ENCODE measurements at regions not wholly inside any gene's neighbourhood (a gene's known extent, or its start where the extent isn't known, plus 50 kb on each side); places are given as distances from the start of the nearest gene placed in this dataset.
"Not testable (repeated sequence)": the region's sequence is repeated elsewhere in the genome, so short reads cannot be mapped to it uniquely, and the experiment has no call there.

DNA sequence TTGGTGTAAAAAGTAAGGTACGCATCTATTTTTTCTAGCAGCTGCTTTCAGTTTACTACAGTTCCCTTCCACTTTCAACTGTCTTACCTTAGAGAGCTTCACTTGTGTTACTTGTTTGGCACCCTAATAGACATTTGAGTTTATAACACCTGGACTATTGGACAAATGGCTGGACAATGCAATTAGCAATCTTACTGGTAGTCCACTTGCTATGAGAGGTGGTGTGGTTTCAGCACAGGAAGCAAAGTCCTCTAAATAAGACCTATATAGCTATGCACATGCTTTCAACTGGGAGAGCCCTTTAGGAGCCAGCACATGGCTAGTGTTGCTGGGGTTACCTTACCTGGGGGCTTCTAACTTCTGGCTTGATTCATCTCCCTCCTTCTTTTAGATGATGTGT, 119.6 kb upstream of the RANBP3L start:
- DNase-seq (ENCODE audit: insufficient read length, low spot score) (no peak), FAIRE-seq (no peak)

- DNase-seq (ENCODE audit: insufficient read length, low spot score), result no peak
- FAIRE-seq, result no peak
Observed at GRCh38 chr5:36422952-36423351, 121.2 kb upstream of the RANBP3L start.

- no peak for FAIRE-seq
- no peak for DNase-seq (ENCODE audit: insufficient read length, low spot score)
Observed at GRCh38 chr5:36423578-36424307, 122.0 kb upstream of the RANBP3L start.

- FAIRE-seq, result not testable (repeated sequence)
Observed at GRCh38 chr5:36426070-36426469, 124.4 kb upstream of the RANBP3L start.

DNA sequence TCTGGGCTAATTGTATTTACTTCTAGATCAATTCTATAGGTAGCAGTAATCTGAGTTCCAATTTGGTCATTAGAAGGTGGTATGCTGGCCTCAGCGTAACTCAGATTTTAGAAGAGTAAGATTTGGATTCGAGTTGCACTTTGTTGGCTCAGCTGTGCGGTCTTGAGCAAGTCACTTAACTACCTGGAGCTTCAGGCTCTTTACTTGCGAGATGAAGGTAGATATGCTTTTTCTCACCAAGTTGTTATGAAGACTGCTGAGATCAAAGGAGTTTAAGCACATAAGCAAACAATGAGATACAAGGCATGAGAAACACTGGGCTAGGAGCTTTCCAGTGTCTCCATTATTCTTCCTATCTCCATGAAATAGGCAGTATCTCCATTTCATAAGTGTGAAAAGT, 133.8 kb upstream of the RANBP3L start:
- no peak for FAIRE-seq
- no peak for DNase-seq (ENCODE audit: insufficient read length, low spot score)

More at GRCh38 chr5:36426070-36426469, 124.4 kb upstream of the RANBP3L start:
- DNase-seq (ENCODE audit: insufficient read length, low spot score), result not testable (repeated sequence)

DNA sequence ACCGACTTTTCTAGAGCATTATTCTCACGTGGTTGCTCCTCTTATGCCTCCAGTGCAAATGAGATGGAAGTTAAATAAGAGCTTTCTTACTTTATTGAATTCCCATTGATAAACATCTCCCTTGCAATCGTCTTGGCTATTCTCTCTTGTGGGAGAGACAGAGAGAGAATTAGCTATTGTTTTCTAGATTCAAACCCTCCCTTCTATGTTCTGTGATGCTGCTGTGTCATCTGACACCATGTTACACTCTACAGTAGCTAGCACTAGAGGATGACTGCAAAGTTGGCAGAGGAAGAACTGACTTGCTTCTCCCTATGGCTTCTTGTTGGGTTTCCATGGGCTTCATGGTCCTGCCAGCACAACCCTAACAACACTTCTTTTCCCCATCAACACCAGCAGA, 134.6 kb upstream of the RANBP3L start:
- FAIRE-seq, result no peak
- no peak for DNase-seq (ENCODE audit: insufficient read length, low spot score)

GRCh38 chr5:36438765-36439561, 137.3 kb upstream of the RANBP3L start:
- DNase-seq (ENCODE audit: insufficient read length, low spot score), result no peak

GRCh38 chr5:36440300-36440699, 138.6 kb upstream of the RANBP3L start:
- DNase-seq (ENCODE audit: insufficient read length, low spot score) (no peak), FAIRE-seq (no peak)

More at GRCh38 chr5:36438765-36439561, 137.3 kb upstream of the RANBP3L start:
- no peak for FAIRE-seq

DNA sequence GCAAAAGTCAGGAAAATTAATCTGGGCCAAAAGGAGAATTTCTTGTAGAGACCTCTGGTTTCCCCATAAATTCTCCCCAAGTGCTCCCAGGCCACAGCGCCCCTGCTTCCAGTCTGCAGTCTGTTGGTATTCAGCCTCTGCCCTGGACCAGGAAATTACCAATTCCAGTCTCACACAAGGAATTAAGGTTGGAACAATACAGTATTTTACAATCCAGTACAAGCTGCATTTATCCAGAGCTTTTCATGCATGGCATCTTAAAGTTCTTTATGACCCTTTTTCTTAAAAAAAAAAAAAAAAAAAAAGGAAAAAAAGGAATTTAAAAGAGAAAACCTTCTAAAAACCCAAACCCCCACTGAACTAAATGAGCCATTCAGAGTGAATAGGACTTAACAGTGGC, 139.6 kb upstream of the RANBP3L start:
- FAIRE-seq, result no peak
- DNase-seq (ENCODE audit: insufficient read length, low spot score), result no peak

DNA sequence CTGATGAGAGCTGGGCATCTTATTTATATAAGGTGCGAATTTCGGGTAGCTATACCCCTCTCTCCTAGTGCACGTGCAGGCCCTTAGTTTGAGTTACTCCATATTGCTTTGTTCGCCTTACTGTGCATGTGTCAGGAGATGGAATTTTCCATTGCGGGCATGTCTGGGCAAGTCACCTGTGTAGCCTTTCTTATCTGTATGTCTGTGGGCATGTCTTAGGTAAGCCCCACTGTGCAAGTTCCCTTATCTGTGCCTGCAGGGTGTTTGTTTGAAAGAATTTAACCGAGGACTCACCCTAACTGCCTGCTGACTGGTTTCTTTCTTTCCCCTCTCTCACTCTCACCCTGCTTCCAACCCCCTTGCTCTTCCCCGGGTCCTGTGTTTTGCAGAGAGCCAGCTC, 140.7 kb upstream of the RANBP3L start:
- DNase-seq (ENCODE audit: insufficient read length, low spot score) (no peak), FAIRE-seq (no peak)

- no peak for DNase-seq (ENCODE audit: insufficient read length, low spot score)
- FAIRE-seq, result no peak
Observed at GRCh38 chr5:36442796-36443195, 141.1 kb upstream of the RANBP3L start.

DNA sequence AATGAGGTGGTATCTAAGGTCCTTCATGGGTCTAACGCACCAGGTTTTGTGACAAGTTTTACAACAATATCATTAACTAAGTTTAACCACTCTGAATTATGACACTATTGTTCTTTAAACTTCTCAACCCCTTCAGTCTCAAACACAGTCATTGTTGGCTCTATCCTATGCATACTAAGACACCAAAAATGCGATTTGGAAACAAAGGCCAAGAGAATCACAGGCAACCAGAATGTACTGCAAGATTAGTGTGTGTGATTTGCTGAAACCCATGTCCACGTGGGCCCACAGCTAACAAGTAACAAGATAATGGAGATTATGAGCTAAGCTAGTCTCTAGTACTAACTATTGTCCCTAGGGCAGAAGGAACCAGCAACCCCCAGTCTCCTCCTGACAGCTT, 142.2 kb upstream of the RANBP3L start:
- no peak for FAIRE-seq
- DNase-seq (ENCODE audit: insufficient read length, low spot score), result no peak

DNA sequence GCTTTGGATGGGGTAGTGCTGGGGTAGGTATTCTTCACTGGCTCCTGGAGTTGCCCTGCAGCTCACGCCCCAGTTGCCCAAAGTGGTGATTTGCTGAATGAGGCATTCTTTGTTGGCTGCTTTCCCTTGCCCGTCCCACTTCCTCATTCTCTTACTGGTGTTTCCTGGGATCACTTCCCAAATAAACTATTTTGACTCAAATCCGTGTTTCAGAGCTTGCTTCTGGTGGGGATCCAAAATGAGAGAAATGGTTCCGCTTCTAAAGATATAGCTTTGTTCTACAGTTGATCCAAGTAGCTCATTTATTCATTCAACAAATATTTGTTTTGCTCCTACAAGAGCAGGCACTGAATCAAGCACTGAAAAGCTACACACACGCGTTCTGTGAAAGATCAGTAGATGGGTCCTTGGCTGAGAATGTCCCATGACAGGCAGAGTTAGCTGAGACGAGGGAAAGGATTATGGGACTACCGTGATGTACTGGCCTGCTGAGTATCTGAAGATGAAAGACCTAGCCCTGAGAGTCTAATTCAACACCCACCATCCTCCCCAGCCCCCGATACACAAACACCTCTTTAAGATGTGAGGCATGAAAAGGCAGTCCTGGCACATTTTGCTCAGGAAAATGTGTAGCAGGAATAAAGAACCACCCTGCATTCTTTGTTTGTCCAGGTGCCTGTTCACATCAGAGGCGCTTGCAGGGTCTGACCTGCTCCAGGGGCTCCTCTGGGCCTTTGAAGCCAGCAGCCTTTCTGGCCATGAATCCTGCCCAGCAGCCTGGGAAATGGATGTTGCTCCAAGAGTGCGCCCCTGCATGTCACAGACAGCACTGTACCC, 143.1 kb upstream of the RANBP3L start:
- no peak for DNase-seq (ENCODE audit: insufficient read length, low spot score)
- FAIRE-seq, result no peak

DNA sequence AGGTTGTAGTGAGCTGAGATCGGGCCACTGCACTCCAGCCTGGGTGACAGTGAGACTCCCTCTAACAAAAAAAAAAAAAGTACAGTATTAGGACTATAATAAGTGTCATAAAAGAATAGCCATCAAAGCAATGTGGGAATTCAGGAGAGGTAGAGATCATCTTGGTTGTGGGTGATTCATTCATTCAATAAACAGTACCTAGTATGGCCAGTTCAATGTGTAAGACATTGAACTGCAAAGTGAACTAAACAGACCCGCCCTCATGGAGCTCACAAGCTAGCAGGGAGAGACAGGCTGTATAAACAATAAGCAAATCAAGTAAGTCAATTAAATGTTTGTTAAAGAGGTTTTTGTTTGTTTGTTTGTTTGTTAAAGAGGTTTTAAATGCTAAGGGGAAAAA, 146.1 kb upstream of the RANBP3L start:
- FAIRE-seq, result no peak
- no peak for DNase-seq (ENCODE audit: insufficient read length, low spot score)

DNA sequence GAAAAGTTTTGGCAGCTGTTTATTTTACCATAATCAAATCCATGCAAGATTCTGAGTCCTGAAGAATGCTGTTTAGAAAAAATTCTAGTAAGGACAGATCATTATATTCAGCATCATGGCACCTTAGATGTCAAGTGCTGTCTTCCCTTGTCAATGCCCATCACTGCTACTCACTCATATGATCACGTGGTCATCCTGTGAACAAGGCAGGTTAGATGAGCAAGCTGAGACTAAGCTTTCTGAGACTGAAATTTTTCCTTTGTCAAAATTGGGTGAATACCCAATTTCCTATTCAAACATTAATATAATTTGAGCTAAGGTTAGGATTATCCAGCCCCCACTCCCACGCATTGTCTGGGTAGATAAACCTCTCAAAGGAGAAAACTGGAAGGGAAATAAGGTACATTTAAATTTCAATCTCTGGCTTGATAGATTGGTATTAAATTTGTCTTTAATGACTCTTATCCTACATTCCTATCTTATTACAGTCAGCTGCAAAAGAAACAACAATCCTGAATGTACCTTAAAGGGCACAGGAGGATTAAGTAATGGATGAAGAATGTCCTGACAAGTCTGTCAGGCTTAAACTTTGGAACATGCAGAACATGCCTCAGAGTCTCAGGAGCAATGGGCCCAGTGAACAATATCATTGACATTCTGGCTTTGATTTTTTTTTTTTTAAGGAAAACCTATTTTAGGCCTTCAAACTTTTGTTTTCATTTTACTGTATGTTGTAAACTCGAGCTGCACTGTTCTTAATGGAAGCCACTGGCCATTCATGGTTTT, 148.7 kb upstream of the RANBP3L start:
- no peak for DNase-seq (ENCODE audit: insufficient read length, low spot score)
- FAIRE-seq, result no peak

- FAIRE-seq (no peak), DNase-seq (ENCODE audit: insufficient read length, low spot score) (no peak)
Observed at GRCh38 chr5:36452424-36453006, 150.8 kb upstream of the RANBP3L start.

GRCh38 chr5:36457511-36458270, 148.7 kb upstream of the SLC1A3 start:
- no peak for FAIRE-seq
- no peak for DNase-seq (ENCODE audit: insufficient read length, low spot score)

DNA sequence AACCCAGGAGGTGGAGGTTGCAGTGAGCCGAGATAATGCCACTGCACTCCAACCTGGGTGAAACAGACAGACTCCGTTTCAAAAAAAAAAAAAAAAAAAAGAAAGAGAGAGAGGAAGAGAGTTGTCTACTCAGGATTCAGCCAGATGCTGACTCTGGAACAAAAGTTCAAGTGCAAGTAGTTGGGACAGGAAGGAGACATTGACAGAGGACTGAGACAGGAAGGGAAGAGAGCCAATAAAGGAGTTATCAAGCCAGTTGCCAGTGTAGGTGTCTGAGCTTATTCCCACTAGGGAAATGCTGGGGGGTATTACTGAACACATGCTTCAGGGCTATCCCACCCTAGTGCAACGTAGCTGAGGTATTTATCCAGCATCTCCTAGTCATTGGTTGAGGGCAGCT, 147.7 kb upstream of the SLC1A3 start:
- FAIRE-seq (no peak), DNase-seq (ENCODE audit: insufficient read length, low spot score) (no peak)

Data from GM19239 (cell line).